Gastrocnemius medialis (tissue), 4 donors: ENCODE measurements at regions not wholly inside any gene's neighbourhood (a gene's known extent, or its start where the extent isn't known, plus 50 kb on each side); places are given as distances from the start of the nearest gene placed in this dataset.

Source experiments
- CTCF ChIP-seq, 5 experiments: fragments of 450-650 bp in 3 of 5; fragments of 200-600 bp in 2 of 5; sonication (generic) in 2 of 5; IDR thresholded peaks in 4 of 5; conservative IDR thresholded peaks in 1 of 5; 1 replicate in 4 of 5; 2 replicates in 1 of 5; pipeline ENCODE4 v1.5.1; 2016 to 2019; ENCODE audit warnings: antibody characterized with exemption in 5 of 5, mild to moderate bottlenecking in 3 of 5, moderate library complexity in 3 of 5
- POLR2A ChIP-seq, 2 donors: fragments of 450-650 bp; IDR thresholded peaks; one replicate each; pipeline ENCODE4 v1.6.1; 2017; ENCODE audit warnings: antibody characterized with exemption in 2 of 2, mild to moderate bottlenecking in 2 of 2, moderate library complexity in 2 of 2

- TF ChIP-seq CTCF (IDR thresholded peaks at IDR 0.05 in 4 of 5, conservative IDR thresholded peaks at IDR 0.05 in 1 of 5) (no peak), POLR2A (IDR thresholded peaks at IDR 0.05) (no peak)
Observed at GRCh38 chr7:22922307-22922706, 91.6 kb downstream of the HYCC1 start.
